ENCODE measurements at regions not wholly inside any gene's neighbourhood (a gene's known extent, or its start where the extent isn't known, plus 50 kb on each side); places are given as distances from the start of the nearest gene placed in this dataset.

DNA sequence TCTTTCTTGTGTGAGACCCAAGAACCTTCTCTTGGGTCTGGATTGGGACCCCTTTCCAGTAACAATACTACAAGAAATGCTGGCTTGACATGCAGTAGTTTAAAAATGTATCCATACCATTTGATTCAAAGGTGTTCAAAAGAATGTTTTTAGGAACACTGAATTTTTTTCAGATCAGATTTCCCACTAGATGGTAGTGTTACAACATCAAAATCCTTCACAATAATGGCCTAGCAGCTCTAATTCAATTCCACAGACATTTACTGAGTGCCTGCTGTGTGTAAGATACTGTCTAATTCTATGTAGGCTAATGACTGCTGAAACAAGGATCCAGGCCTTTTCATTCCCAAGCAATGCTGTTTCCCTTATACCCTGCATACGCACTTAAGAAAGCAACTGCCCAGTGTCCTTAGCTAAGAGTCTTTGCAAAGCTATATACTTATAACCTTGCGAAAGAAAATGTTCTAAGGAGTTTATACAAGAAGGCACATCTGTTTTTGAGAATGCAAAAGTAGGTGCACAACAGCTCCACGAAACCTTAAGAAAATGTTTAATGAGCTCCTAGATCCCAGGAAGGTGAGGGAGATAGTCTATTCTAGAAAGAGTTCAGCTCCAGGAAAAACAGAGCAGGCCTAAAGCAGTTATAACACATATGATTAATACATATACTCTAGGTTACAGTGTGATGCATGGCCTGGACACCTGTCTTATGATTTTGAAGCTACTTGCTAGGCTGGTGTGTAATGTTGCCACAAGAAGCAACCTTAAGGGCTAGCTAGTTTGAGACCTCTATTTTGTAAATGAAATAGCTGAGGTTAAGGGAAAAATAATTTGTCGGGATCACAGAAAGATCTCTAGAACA lies 50.9 kb upstream of the PKP2 start:
- H3K4me3 Mint-ChIP-seq (ENCODE audit: unreplicated experiment) = no peak overlapping the region

GRCh38 chr12:32946504-32947131 lies 50.0 kb upstream of the PKP2 start:
- H3K27me3 Mint-ChIP-seq (ENCODE audit: unreplicated experiment) = peaks cover 19% of the 10 kb centered on the region
- H3K9me3 Mint-ChIP-seq (ENCODE audit: unreplicated experiment) = no peaks in the 10 kb centered on the region
- H3K4me1 Mint-ChIP-seq (ENCODE audit: unreplicated experiment) = no peaks in the 10 kb centered on the region
- H3K36me3 Mint-ChIP-seq (ENCODE audit: unreplicated experiment) = no peaks in the 10 kb centered on the region
- H3K4me3 Mint-ChIP-seq (ENCODE audit: unreplicated experiment) = no peak overlapping the region
- TF ChIP-seq CTCF (IDR thresholded peaks at IDR 0.05) = no peak
- no peak for DNase-seq (ENCODE audit: extremely low spot score, unreplicated experiment)
- H3K27ac Mint-ChIP-seq (ENCODE audit: unreplicated experiment) = no peak overlapping the region

More for the DNA sequence above, 50.9 kb upstream of the PKP2 start:
- Mint-ChIP-seq H3K27ac (ENCODE audit: unreplicated experiment) (no peak overlapping the region), H3K27me3 (ENCODE audit: unreplicated experiment) (peaks cover 19% of the 10 kb centered on the region), H3K9me3 (ENCODE audit: unreplicated experiment) (no peaks in the 10 kb centered on the region), H3K36me3 (ENCODE audit: unreplicated experiment) (no peaks in the 10 kb centered on the region), H3K4me1 (ENCODE audit: unreplicated experiment) (no peaks in the 10 kb centered on the region)
- DNase-seq (ENCODE audit: extremely low spot score, unreplicated experiment) = no peak
- peak; percentile 33 for TF ChIP-seq CTCF (IDR thresholded peaks at IDR 0.05)
